Fibroblast of villous mesenchyme (primary cell): ENCODE measurements at regions not wholly inside any gene's neighbourhood (a gene's known extent, or its start where the extent isn't known, plus 50 kb on each side); places are given as distances from the start of the nearest gene placed in this dataset.

Source experiments
- DNase-seq: peaks from one replicate; pipeline ENCODE4 v3.0.0-alpha.2; 2010; ENCODE audit warnings: low read depth
- H3K4me3 ChIP-seq: 2 replicates; pipeline ENCODE4 v1.5.1; 2011; ENCODE audit warnings: low read depth, mild to moderate bottlenecking, low read length
- CTCF ChIP-seq: IDR thresholded peaks from 2 replicates; pipeline ENCODE4 v1.5.1; 2012; ENCODE audit warnings: low read depth, mild to moderate bottlenecking, low read length; ENCODE audit not compliant: insufficient read depth

GRCh38 chr15:94555841-94556519 is 324.6 kb downstream of the MCTP2 start:
- TF ChIP-seq CTCF, result no peak
- no peak for DNase-seq
- no peak overlapping the region for H3K4me3 ChIP-seq

GRCh38 chr15:94561036-94561689 is 329.8 kb downstream of the MCTP2 start:
- no peak for TF ChIP-seq CTCF
- H3K4me3 ChIP-seq, result no peak overlapping the region
- no peak for DNase-seq

GRCh38 chr15:94563456-94563855 is 332.1 kb downstream of the MCTP2 start:
- H3K4me3 ChIP-seq, result no peak overlapping the region
- TF ChIP-seq CTCF, result no peak
- DNase-seq, result no peak

- H3K4me3 ChIP-seq, result no peak overlapping the region
- DNase-seq, result peak; percentile 6
- peak; percentile 50 for TF ChIP-seq CTCF
These were observed 345.6 kb downstream of the MCTP2 start for GRCh38 chr15:94576889-94577533.

GRCh38 chr15:94579286-94579685 is 347.9 kb downstream of the MCTP2 start:
- DNase-seq, result no peak
- no peak overlapping the region for H3K4me3 ChIP-seq
- TF ChIP-seq CTCF, result no peak

GRCh38 chr15:94580211-94580885 is 349.0 kb downstream of the MCTP2 start:
- no peak overlapping the region for H3K4me3 ChIP-seq
- TF ChIP-seq CTCF, result no peak
- DNase-seq, result no peak
